Mammary epithelial cell (primary cell): ENCODE measurements at regions not wholly inside any gene's neighbourhood (a gene's known extent, or its start where the extent isn't known, plus 50 kb on each side); places are given as distances from the start of the nearest gene placed in this dataset.

Experiments
- CTCF ChIP-seq, 2 donors: IDR thresholded peaks in 1 of 2; conservative IDR thresholded peaks in 1 of 2; 2 replicates each; pipeline ENCODE4 v1.5.1; 2011 to 2012; ENCODE audit warnings: inconsistent platforms in 2 of 2, low read length in 2 of 2, mild to moderate bottlenecking in 2 of 2, control low read depth in 1 of 2, low read depth in 1 of 2; ENCODE audit not compliant: insufficient read depth in 1 of 2; ENCODE audit errors: extremely low read depth in 1 of 2
- EZH2 ChIP-seq: IDR thresholded peaks from 2 replicates; pipeline ENCODE4 v1.6.1; 2012; ENCODE audit warnings: low read length, inconsistent platforms, borderline replicate concordance

GRCh38 chr3:34235096-34235495 lies 436.7 kb downstream of the PDCD6IP start:
- TF ChIP-seq CTCF (conservative IDR thresholded peaks at IDR 0.05 in 1 of 2, IDR thresholded peaks at IDR 0.05 in 1 of 2; ENCODE audit: extremely low read depth in 1 of 2, insufficient read depth in 1 of 2, low read depth in 1 of 2, low read length in 2 of 2) (no peak), EZH2 (no peak)
